DOHH2 (cell line): ENCODE measurements at regions not wholly inside any gene's neighbourhood (a gene's known extent, or its start where the extent isn't known, plus 50 kb on each side); places are given as distances from the start of the nearest gene placed in this dataset.

Experiments used
- H3F3A ChIP-seq: fragments of 200-600 bp; sonication (generic), shearing (Covaris generic); 2 replicates; pipeline ENCODE4 v1.6.0; 2016; ENCODE audit warnings: antibody characterized with exemption, mild to moderate bottlenecking; ENCODE audit not compliant: control insufficient read depth, insufficient read depth
- H3K27ac ChIP-seq: fragments of 200-600 bp; sonication (generic); 2 replicates; pipeline ENCODE4 v1.5.1; 2014; ENCODE audit warnings: low read depth, mild to moderate bottlenecking, low read length, moderate library complexity
- H3K27me3 ChIP-seq: fragments of 200-600 bp; sonication (generic); 2 replicates; pipeline ENCODE4 v1.6.1; 2014; ENCODE audit warnings: mild to moderate bottlenecking, low read length, mixed read lengths; ENCODE audit not compliant: control insufficient read depth
- H3K36me3 ChIP-seq: fragments of 200-600 bp; sonication (generic); 2 replicates; pipeline ENCODE4 v1.6.1; 2014; ENCODE audit warnings: mild to moderate bottlenecking, low read length, moderate library complexity, mixed read lengths; ENCODE audit not compliant: control insufficient read depth
- H3K4me1 ChIP-seq: fragments of 200-600 bp; sonication (generic); 2 replicates; pipeline ENCODE4 v1.6.1; 2014; ENCODE audit warnings: mild to moderate bottlenecking, low read length, mixed read lengths; ENCODE audit not compliant: control insufficient read depth
- H3K4me2 ChIP-seq: fragments of 200-600 bp; sonication (generic); 2 replicates; pipeline ENCODE4 v1.6.0; 2014; ENCODE audit warnings: mild to moderate bottlenecking, low read length, moderate library complexity
- H3K4me3 ChIP-seq: fragments of 200-600 bp; sonication (generic); 2 replicates; pipeline ENCODE4 v1.5.1; 2014; ENCODE audit warnings: mild to moderate bottlenecking, low read length, mixed read lengths
- H3K79me2 ChIP-seq: fragments of 200-600 bp; sonication (generic); 2 replicates; pipeline ENCODE4 v1.6.1; 2014; ENCODE audit warnings: mild to moderate bottlenecking, low read length, mixed read lengths; ENCODE audit not compliant: control insufficient read depth
- H3K9me2 ChIP-seq: fragments of 200-600 bp; sonication (generic); replicated peaks from 2 replicates; pipeline ENCODE4 v1.6.1; 2014; ENCODE audit warnings: mild to moderate bottlenecking, low read length, mixed read lengths; ENCODE audit not compliant: control insufficient read depth
- H3K9me3 ChIP-seq: fragments of 200-600 bp; sonication (generic); 2 replicates; pipeline ENCODE4 v1.6.1; 2014; ENCODE audit warnings: antibody characterized with exemption, low read length, mixed read lengths; ENCODE audit not compliant: control insufficient read depth, insufficient read depth
- H4K20me1 ChIP-seq: fragments of 200-600 bp; sonication (generic); 2 replicates; pipeline ENCODE4 v1.6.0; 2014; ENCODE audit warnings: low read depth, mild to moderate bottlenecking, antibody characterized with exemption, low read length, moderate library complexity; ENCODE audit not compliant: control insufficient read depth, insufficient read depth
- CTCF ChIP-seq: fragments of 200-600 bp; sonication (generic); IDR thresholded peaks from one replicate; pipeline ENCODE4 v1.5.1; 2014; ENCODE audit warnings: antibody characterized with exemption, mild to moderate bottlenecking, low read depth, low read length; ENCODE audit not compliant: poor library complexity, severe bottlenecking
- EZH2phosphoT487 ChIP-seq: fragments of 200-600 bp; sonication (generic); IDR thresholded peaks from 2 replicates; pipeline ENCODE4 v1.6.1; 2017; ENCODE audit warnings: borderline replicate concordance, mild to moderate bottlenecking, antibody characterized with exemption, low read length, moderate library complexity, mixed read lengths

- Histone ChIP-seq H3K9me3 (no peaks in the 10 kb centered on the region), H3K4me2 (no peak overlapping the region), H3K9me2 (no peaks in the 10 kb centered on the region), H3K4me1 (no peaks in the 10 kb centered on the region), H4K20me1 (no peaks in the 10 kb centered on the region), H3K79me2 (no peaks in the 10 kb centered on the region), H3F3A (no peaks in the 10 kb centered on the region), H3K27me3 (no peaks in the 10 kb centered on the region), H3K4me3 (no peak overlapping the region), H3K27ac (no peak overlapping the region), H3K36me3 (no peaks in the 10 kb centered on the region)
- TF ChIP-seq CTCF (no peak), EZH2phosphoT487 (no peak)
These were observed 337.0 kb upstream of the CLEC14A start for GRCh38 chr14:38592764-38593442.

- H3K79me2 ChIP-seq: no peaks in the 10 kb centered on the region
- no peaks in the 10 kb centered on the region for H3K9me3 ChIP-seq
- H3K9me2 ChIP-seq: no peaks in the 10 kb centered on the region
- H3K27ac ChIP-seq: no peak overlapping the region
- TF ChIP-seq EZH2phosphoT487 (no peak), CTCF (no peak)
- H3K27me3 ChIP-seq: no peaks in the 10 kb centered on the region
- no peaks in the 10 kb centered on the region for H3K4me1 ChIP-seq
- H4K20me1 ChIP-seq: no peaks in the 10 kb centered on the region
- no peak overlapping the region for H3K4me2 ChIP-seq
- no peaks in the 10 kb centered on the region for H3F3A ChIP-seq
- H3K36me3 ChIP-seq: no peaks in the 10 kb centered on the region
- H3K4me3 ChIP-seq: no peak overlapping the region
These were observed 334.0 kb upstream of the CLEC14A start for GRCh38 chr14:38589747-38590350.

GRCh38 chr14:38583471-38583870 is 327.6 kb upstream of the CLEC14A start:
- Histone ChIP-seq H3K79me2 (no peaks in the 10 kb centered on the region), H3K27ac (no peak overlapping the region), H3K4me1 (no peaks in the 10 kb centered on the region), H3K9me2 (no peaks in the 10 kb centered on the region), H4K20me1 (no peaks in the 10 kb centered on the region), H3K4me3 (no peak overlapping the region), H3K9me3 (no peaks in the 10 kb centered on the region), H3K27me3 (no peaks in the 10 kb centered on the region), H3F3A (no peaks in the 10 kb centered on the region), H3K4me2 (no peak overlapping the region), H3K36me3 (no peaks in the 10 kb centered on the region)
- TF ChIP-seq CTCF (no peak), EZH2phosphoT487 (no peak)
